ENCODE measurements at regions not wholly inside any gene's neighbourhood (a gene's known extent, or its start where the extent isn't known, plus 50 kb on each side); places are given as distances from the start of the nearest gene placed in this dataset.

- TF ChIP-seq, protein P1, sequence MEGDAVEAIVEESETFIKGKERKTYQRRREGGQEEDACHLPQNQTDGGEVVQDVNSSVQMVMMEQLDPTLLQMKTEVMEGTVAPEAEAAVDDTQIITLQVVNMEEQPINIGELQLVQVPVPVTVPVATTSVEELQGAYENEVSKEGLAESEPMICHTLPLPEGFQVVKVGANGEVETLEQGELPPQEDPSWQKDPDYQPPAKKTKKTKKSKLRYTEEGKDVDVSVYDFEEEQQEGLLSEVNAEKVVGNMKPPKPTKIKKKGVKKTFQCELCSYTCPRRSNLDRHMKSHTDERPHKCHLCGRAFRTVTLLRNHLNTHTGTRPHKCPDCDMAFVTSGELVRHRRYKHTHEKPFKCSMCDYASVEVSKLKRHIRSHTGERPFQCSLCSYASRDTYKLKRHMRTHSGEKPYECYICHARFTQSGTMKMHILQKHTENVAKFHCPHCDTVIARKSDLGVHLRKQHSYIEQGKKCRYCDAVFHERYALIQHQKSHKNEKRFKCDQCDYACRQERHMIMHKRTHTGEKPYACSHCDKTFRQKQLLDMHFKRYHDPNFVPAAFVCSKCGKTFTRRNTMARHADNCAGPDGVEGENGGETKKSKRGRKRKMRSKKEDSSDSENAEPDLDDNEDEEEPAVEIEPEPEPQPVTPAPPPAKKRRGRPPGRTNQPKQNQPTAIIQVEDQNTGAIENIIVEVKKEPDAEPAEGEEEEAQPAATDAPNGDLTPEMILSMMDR (conservative IDR thresholded peaks at IDR 0.05): no peak
- TF ChIP-seq ZFX (IDR thresholded peaks at IDR 0.05): no peak
Measured at GRCh38 chr12:107530701-107531100, 154.9 kb upstream of the PWP1 start.
